ENCODE measurements at regions not wholly inside any gene's neighbourhood (a gene's known extent, or its start where the extent isn't known, plus 50 kb on each side); places are given as distances from the start of the nearest gene placed in this dataset.

- no peak overlapping the region for H3K9ac ChIP-seq (ENCODE audit: low read depth, low read length)
- no peak overlapping the region for H2BK15ac ChIP-seq (ENCODE audit: low read depth, low read length)
- no peaks in the 10 kb centered on the region for H3K36me3 ChIP-seq (ENCODE audit: control insufficient read depth, insufficient read depth, low read length)
- H3K4me1 ChIP-seq (ENCODE audit: control insufficient read depth, insufficient read depth, low read length), result no peaks in the 10 kb centered on the region
- ChIA-PET CTCF (no interaction called here), POLR2A (ENCODE audit: unreplicated experiment) (no interaction called here)
- no peak overlapping the region for H2AK9ac ChIP-seq (replicated peaks; ENCODE audit: low read depth, low read length, poor library complexity)
- in situ Hi-C loops (cut with MboI; ENCODE audit: low sequenced_read_pairs) (no loop called here), intact Hi-C loops (cut with micrococcal nuclease) (no loop called here), dilution Hi-C loops (cut with HindIII; ENCODE audit: low sequenced_read_pairs, unreplicated experiment) (no loop called here)
- no peak overlapping the region for H3K56ac ChIP-seq (ENCODE audit: extremely low read depth, insufficient read depth, low read length)
- H3K9me3 ChIP-seq (ENCODE audit: control insufficient read depth, insufficient read depth, low read length), result peaks cover 14% of the 10 kb centered on the region
- no peak overlapping the region for H2BK20ac ChIP-seq (ENCODE audit: low read depth, low read length)
- no peak overlapping the region for H4K5ac ChIP-seq (ENCODE audit: low read depth, low read length)
- no peak overlapping the region for H2BK120ac ChIP-seq (ENCODE audit: low read depth, low read length)
- no peak overlapping the region for H3K4me3 ChIP-seq (ENCODE audit: insufficient read depth, low read depth, low read length)
- WGBS, 2 experiments (ENCODE audit: extremely low coverage in 2 of 2, insufficient read length in 1 of 2), result no CpG with 5 or more reads among the region's 2 CpGs
- no peak overlapping the region for H4K8ac ChIP-seq (ENCODE audit: low read depth in 2 of 2, low read length in 2 of 2)
- no peak overlapping the region for H2BK5ac ChIP-seq (ENCODE audit: low read depth, low read length, poor library complexity, severe bottlenecking)
- no peak overlapping the region for H2AK5ac ChIP-seq (ENCODE audit: low read depth, low read length)
- no peak for ATAC-seq (ENCODE audit: low read depth)
- H3K9me1 ChIP-seq (ENCODE audit: insufficient read depth, low read length), result no peaks in the 10 kb centered on the region
- TF ChIP-seq RFX5 (IDR thresholded peaks at IDR 0.05; ENCODE audit: low read depth, low read length), result no peak
- TF ChIP-seq SMC3 (IDR thresholded peaks at IDR 0.05; ENCODE audit: low read depth, low read length), result no peak
- TF ChIP-seq CTCF (conservative IDR thresholded peaks at IDR 0.05; ENCODE audit: low read depth, low read length), result no peak
- no peak for TF ChIP-seq POLR2A (IDR thresholded peaks at IDR 0.05; ENCODE audit: low read depth, low read length)
- TF ChIP-seq CHD1 (IDR thresholded peaks at IDR 0.05; ENCODE audit: low read depth, low read length), result no peak
- no peak for TF ChIP-seq BHLHE40 (IDR thresholded peaks at IDR 0.05; ENCODE audit: low read depth, low read length)
- TF ChIP-seq MAZ (IDR thresholded peaks at IDR 0.05; ENCODE audit: borderline replicate concordance, low read depth, low read length), result no peak
- TF ChIP-seq ELK1 (IDR thresholded peaks at IDR 0.05; ENCODE audit: borderline replicate concordance, low read depth, low read length), result no peak
- TF ChIP-seq MAFK (IDR thresholded peaks at IDR 0.05; ENCODE audit: low read depth, low read length), result no peak
- no peak for TF ChIP-seq MXI1 (IDR thresholded peaks at IDR 0.05; ENCODE audit: borderline replicate concordance, low read depth, low read length)
- TF ChIP-seq FOS (IDR thresholded peaks at IDR 0.05; ENCODE audit: low read depth, low read length), result no peak
- TF ChIP-seq RAD21 (IDR thresholded peaks at IDR 0.05; ENCODE audit: low read length), result no peak
- TF ChIP-seq USF2 (IDR thresholded peaks at IDR 0.05; ENCODE audit: low read depth, low read length), result no peak
- no peak for TF ChIP-seq RCOR1 (IDR thresholded peaks at IDR 0.05; ENCODE audit: insufficient replicate concordance, low read length)
- no peak for TF ChIP-seq NFE2L2 (IDR thresholded peaks at IDR 0.05; ENCODE audit: low read depth, low read length)
- no peak for TF ChIP-seq CEBPB (IDR thresholded peaks at IDR 0.05; ENCODE audit: low read depth, low read length)
- H3K18ac ChIP-seq (ENCODE audit: low read depth, low read length), result no peak overlapping the region
- no peak overlapping the region for H3K14ac ChIP-seq (replicated peaks; ENCODE audit: low read depth, low read length)
- H2AFZ ChIP-seq (replicated peaks; ENCODE audit: low read length, poor library complexity), result no peak overlapping the region
- H3K4me2 ChIP-seq (ENCODE audit: low read depth, low read length), result no peak overlapping the region
- H4K91ac ChIP-seq (ENCODE audit: insufficient read depth, low read depth, low read length), result no peak overlapping the region
- H3K23ac ChIP-seq (ENCODE audit: low read depth, low read length), result no peak overlapping the region
- H3K27me3 ChIP-seq (ENCODE audit: control insufficient read depth, insufficient read depth, low read length), result no peaks in the 10 kb centered on the region
- no peaks in the 10 kb centered on the region for H3K79me1 ChIP-seq (ENCODE audit: low read depth in 1 of 2, low read length in 2 of 2)
- H3K27ac ChIP-seq (ENCODE audit: insufficient read depth, low read length), result no peak overlapping the region
- H3K4ac ChIP-seq (ENCODE audit: low read depth, low read length), result no peak overlapping the region
- no peaks in the 10 kb centered on the region for H4K20me1 ChIP-seq (ENCODE audit: insufficient read depth, low read length)
- no TSS peak for BruUV-seq (replicated peaks)
- DNase-seq, result no peak
Measured at GRCh38 chr14:98543074-98543473, 728.9 kb downstream of the BCL11B start.

Measured in IMR-90 (cell line).